ENCODE measurements at regions not wholly inside any gene's neighbourhood (a gene's known extent, or its start where the extent isn't known, plus 50 kb on each side); places are given as distances from the start of the nearest gene placed in this dataset.

- no peak for TF ChIP-seq CTCF (IDR thresholded peaks at IDR 0.05)
- TF ChIP-seq POLR2A (IDR thresholded peaks at IDR 0.05), result no peak
Observed at GRCh38 chr10:58896229-58896628, 280.2 kb upstream of the PHYHIPL start.
